GM06990 (cell line): ENCODE measurements at regions not wholly inside any gene's neighbourhood (a gene's known extent, or its start where the extent isn't known, plus 50 kb on each side); places are given as distances from the start of the nearest gene placed in this dataset.
"Not testable (repeated sequence)": the region's sequence is repeated elsewhere in the genome, so short reads cannot be mapped to it uniquely, and the experiment has no call there.

Source experiments
- DNase-seq: peaks from one replicate; pipeline ENCODE4 v3.0.0-alpha.2; 2011; ENCODE audit not compliant: insufficient read length; ENCODE audit errors: extremely low read depth
- H3K27me3 ChIP-seq: replicated peaks from 2 replicates; pipeline ENCODE4 v1.6.0; 2011; ENCODE audit warnings: low read length; ENCODE audit not compliant: control insufficient read depth, insufficient read depth
- H3K36me3 ChIP-seq: 2 replicates; pipeline ENCODE4 v1.5.1; 2011; ENCODE audit warnings: low read length; ENCODE audit not compliant: control insufficient read depth, insufficient read depth
- H3K4me3 ChIP-seq: replicated peaks from 2 replicates; pipeline ENCODE4 v1.5.1; 2011; ENCODE audit warnings: low read depth, mild to moderate bottlenecking, control low read depth, low read length
- TF ChIP-seq, protein P1 (sequence below): IDR thresholded peaks from 2 replicates; pipeline ENCODE4 v1.5.1; 2011; ENCODE audit warnings: low read length, control low read depth, mild to moderate bottlenecking, inconsistent platforms; ENCODE audit not compliant: insufficient read depth, poor library complexity, severe bottlenecking

DNA sequence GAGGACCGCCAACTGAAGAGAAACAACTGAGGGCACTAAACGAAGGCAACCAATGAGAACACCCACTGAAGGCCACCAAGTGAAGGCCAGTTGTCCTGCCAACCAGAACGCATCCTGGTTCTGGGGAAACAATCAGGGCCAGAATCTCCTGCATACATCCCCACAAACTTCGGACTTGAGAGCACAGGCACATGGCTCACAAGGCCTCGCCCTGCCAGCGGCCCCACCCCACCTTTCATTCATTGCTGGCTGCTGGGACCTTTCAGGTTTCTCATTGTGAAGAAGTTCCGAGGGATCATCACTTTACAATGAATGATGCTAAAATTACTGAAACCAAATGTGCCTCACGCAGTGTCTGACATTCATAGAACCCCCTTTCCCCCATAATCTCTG, 79.2 kb upstream of the ABI1 start:
- TF ChIP-seq, protein P1, sequence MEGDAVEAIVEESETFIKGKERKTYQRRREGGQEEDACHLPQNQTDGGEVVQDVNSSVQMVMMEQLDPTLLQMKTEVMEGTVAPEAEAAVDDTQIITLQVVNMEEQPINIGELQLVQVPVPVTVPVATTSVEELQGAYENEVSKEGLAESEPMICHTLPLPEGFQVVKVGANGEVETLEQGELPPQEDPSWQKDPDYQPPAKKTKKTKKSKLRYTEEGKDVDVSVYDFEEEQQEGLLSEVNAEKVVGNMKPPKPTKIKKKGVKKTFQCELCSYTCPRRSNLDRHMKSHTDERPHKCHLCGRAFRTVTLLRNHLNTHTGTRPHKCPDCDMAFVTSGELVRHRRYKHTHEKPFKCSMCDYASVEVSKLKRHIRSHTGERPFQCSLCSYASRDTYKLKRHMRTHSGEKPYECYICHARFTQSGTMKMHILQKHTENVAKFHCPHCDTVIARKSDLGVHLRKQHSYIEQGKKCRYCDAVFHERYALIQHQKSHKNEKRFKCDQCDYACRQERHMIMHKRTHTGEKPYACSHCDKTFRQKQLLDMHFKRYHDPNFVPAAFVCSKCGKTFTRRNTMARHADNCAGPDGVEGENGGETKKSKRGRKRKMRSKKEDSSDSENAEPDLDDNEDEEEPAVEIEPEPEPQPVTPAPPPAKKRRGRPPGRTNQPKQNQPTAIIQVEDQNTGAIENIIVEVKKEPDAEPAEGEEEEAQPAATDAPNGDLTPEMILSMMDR = no peak
- Histone ChIP-seq H3K36me3 (no peaks in the 10 kb centered on the region), H3K4me3 (no peak overlapping the region), H3K27me3 (no peaks in the 10 kb centered on the region)
- DNase-seq = no peak

DNA sequence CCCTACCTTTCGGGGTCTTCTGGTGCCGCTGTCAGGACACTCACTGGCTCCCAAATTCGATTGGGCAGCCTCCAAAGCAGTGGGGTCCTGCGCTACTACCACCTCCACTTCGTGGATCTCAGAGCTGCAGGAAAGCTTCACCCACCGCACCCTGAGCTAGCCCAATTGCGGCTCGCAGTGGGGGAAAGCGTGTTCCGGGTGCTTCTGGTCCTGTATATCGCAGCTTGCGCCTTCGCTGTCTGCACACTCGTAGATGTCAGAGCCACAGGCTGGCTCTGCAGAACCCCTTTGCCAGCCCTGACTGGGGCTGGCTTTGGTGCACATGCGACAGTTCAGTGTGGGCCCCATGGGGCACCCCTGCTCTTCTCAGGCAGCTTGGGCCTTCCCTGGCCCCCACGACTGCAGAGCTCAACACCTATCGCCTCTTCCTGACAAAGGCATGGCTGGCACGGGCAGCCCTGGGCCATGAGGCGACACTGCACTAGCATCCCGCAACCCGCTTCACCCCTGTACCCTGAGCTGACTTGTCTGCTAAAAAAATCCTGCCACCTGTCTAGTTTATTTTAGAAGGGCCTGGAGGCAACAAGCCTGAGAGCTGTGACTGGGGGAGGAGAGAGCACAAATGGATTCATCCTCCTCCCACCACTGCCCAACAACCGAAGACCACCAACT, 78.7 kb upstream of the ABI1 start:
- no peaks in the 10 kb centered on the region for H3K36me3 ChIP-seq
- no peak for DNase-seq
- no peaks in the 10 kb centered on the region for H3K27me3 ChIP-seq
- TF ChIP-seq, protein P1 = no peak
- no peak overlapping the region for H3K4me3 ChIP-seq

DNA sequence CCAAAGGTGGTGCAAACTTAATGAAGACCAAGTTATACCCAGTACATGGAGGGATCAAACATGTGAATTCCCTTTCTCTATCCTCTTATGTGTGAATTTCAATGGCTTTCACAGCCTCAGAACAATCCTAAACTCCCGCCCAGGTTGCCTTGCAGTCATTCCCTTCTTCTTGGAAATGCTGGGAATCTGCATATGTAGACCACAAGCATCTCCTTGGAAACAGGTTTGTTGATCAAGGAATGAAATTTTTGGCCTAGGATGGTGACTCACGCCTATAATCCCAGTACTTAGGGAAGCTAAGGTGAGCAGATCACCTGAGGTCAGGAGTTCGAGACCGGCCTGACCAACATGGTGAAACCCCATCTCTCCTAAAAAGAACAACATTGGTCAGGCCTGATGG, 77.8 kb upstream of the ABI1 start:
- Histone ChIP-seq H3K4me3 (no peak overlapping the region), H3K36me3 (no peaks in the 10 kb centered on the region), H3K27me3 (no peaks in the 10 kb centered on the region)
- TF ChIP-seq, protein P1 = no peak
- DNase-seq = no peak

DNA sequence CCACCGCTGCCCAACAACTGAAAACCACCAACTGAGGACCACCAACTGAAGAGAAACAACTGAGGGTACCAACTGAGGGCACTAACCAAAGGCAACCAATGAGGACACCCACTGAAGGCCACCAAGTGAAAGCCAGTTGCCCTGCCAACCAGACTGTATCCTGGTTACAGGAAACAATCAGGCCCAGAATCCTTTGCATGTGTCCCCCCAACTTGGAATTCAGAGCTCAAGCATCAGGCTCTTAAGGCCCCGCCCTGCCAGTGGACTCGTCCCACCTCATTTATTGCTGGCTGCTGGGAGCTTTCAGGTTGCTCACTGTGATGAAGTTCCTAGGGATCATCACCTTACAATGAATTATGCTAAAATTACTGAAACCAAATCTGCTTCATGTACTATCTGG, 76.6 kb upstream of the ABI1 start:
- H3K27me3 ChIP-seq = no peaks in the 10 kb centered on the region
- DNase-seq = peak; percentile 18
- TF ChIP-seq, protein P1 = no peak
- H3K36me3 ChIP-seq = no peaks in the 10 kb centered on the region
- H3K4me3 ChIP-seq = no peak overlapping the region

DNA sequence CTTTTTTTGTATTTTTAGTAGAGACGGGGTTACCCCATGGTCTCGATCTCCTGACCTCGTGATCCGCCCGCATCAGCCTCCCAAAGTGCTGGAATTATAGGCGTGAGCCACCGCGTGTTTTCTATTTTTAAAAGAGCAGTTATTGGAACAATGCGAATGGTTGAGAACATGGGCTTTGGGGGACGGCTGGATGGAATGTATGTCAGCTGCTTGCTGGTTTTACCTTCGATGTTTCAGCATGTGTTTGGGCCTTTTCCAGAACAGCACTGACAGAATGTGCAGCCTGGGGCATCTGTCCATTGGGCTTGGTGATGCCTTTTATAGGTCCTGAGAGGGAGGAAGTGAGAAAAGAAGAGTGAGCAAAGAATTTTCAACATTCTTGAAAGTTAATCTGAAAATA, 73.4 kb upstream of the ABI1 start:
- not testable (repeated sequence) for H3K27me3 ChIP-seq, DNase-seq, H3K36me3 ChIP-seq, H3K4me3 ChIP-seq

DNA sequence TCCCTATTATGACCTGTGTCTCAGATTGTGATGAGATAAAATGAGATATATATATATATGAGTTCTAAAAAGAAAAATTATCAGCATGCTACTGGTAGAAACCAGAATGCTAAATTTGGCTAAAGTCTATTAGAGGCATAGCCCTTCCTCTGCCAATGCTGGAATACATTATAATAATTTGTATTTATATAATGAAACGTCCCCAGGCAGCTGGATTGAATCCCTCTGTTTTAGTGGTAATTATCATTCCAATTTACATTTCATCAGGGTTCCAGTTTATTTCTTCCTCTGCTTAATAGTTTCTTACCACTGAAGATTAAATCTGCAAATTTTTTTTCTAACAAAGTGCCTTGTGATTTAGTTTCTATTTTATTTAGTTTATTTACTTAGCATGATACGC, 71.8 kb upstream of the ABI1 start:
- no peaks in the 10 kb centered on the region for H3K36me3 ChIP-seq
- no peak for DNase-seq
- no peak overlapping the region for H3K4me3 ChIP-seq
- no peaks in the 10 kb centered on the region for H3K27me3 ChIP-seq
- TF ChIP-seq, protein P1 = no peak
